SU-DHL-6 (cell line): ENCODE measurements at regions not wholly inside any gene's neighbourhood (a gene's known extent, or its start where the extent isn't known, plus 50 kb on each side); places are given as distances from the start of the nearest gene placed in this dataset.
A peak's percentile ranks its signal among the peaks of the same experiment; 100 is the strongest.

Source experiments
- H2AFZ ChIP-seq: fragments of 200-600 bp; sonication (generic); 2 replicates; pipeline ENCODE4 v1.6.1; 2014; ENCODE audit warnings: low read depth, mild to moderate bottlenecking, moderate library complexity, mixed read lengths, antibody characterized with exemption, low read length; ENCODE audit not compliant: severe bottlenecking
- H3F3A ChIP-seq: fragments of 200-600 bp; shearing (Covaris generic); 2 replicates; pipeline ENCODE4 v1.6.0; 2016; ENCODE audit warnings: antibody characterized with exemption, mild to moderate bottlenecking; ENCODE audit not compliant: insufficient read depth
- H3K27ac ChIP-seq: fragments of 200-600 bp; sonication (generic); 2 replicates; pipeline ENCODE4 v1.5.1; 2016; ENCODE audit warnings: low read depth, mild to moderate bottlenecking, low read length, moderate library complexity, mixed read lengths
- H3K27me3 ChIP-seq: fragments of 200-600 bp; sonication (generic), shearing (Covaris generic); 2 replicates; pipeline ENCODE4 v1.6.0; 2014; ENCODE audit warnings: mild to moderate bottlenecking, low read length
- H3K36me3 ChIP-seq: fragments of 200-600 bp; sonication (generic); 2 replicates; pipeline ENCODE4 v1.6.1; 2014; ENCODE audit warnings: mild to moderate bottlenecking, low read length, mixed read lengths
- H3K4me2 ChIP-seq: fragments of 300-600, 200-600 bp; shearing (Covaris generic), sonication (generic); 2 replicates; pipeline ENCODE4 v1.6.0; 2014; ENCODE audit warnings: low read length, low read depth, mild to moderate bottlenecking; ENCODE audit not compliant: poor library complexity, severe bottlenecking
- H3K4me3 ChIP-seq: fragments of 200-600 bp; sonication (generic); 2 replicates; pipeline ENCODE4 v1.5.1; 2014; ENCODE audit warnings: antibody characterized with exemption, low read length, mild to moderate bottlenecking, mixed read lengths; ENCODE audit not compliant: insufficient read depth, poor library complexity, severe bottlenecking
- H3K79me2 ChIP-seq: fragments of 200-600 bp; sonication (generic); 2 replicates; pipeline ENCODE4 v1.6.1; 2014; ENCODE audit warnings: mild to moderate bottlenecking, low read length, moderate library complexity; ENCODE audit not compliant: insufficient read depth
- H3K9ac ChIP-seq: fragments of 200-600 bp; sonication (generic); 2 replicates; pipeline ENCODE4 v1.7.0; 2014; ENCODE audit warnings: mild to moderate bottlenecking, low read length
- H3K9me2 ChIP-seq: fragments of 200-600 bp; sonication (generic); replicated peaks from 2 replicates; pipeline ENCODE4 v1.6.1; 2014; ENCODE audit warnings: low read length; ENCODE audit not compliant: insufficient read depth
- H3K9me3 ChIP-seq: fragments of 200-600 bp; sonication (generic); 2 replicates; pipeline ENCODE4 v1.6.1; 2014; ENCODE audit warnings: low read length, mixed read lengths; ENCODE audit not compliant: insufficient read depth
- H4K20me1 ChIP-seq: fragments of 200-600 bp; sonication (generic); 2 replicates; pipeline ENCODE4 v1.6.1; 2014; ENCODE audit warnings: low read depth, mild to moderate bottlenecking, antibody characterized with exemption, low read length, moderate library complexity, mixed read lengths
- CTCF ChIP-seq: fragments of 200-600 bp; sonication (generic); IDR thresholded peaks from one replicate; pipeline ENCODE4 v1.5.1; 2017; ENCODE audit warnings: antibody characterized with exemption, mild to moderate bottlenecking, low read length, moderate library complexity; ENCODE audit not compliant: insufficient read depth, poor library complexity, severe bottlenecking
- EZH2phosphoT487 ChIP-seq: fragments of 200-600 bp; sonication (generic), shearing (Covaris generic); conservative IDR thresholded peaks from 2 replicates; pipeline ENCODE4 v1.6.1; 2018; ENCODE audit warnings: mild to moderate bottlenecking, antibody characterized with exemption, low read length, moderate library complexity, mixed read lengths

- no peaks in the 10 kb centered on the region for H3K9me3 ChIP-seq
- H3K9ac ChIP-seq = no peak overlapping the region
- H3K36me3 ChIP-seq = no peaks in the 10 kb centered on the region
- H3K79me2 ChIP-seq = no peaks in the 10 kb centered on the region
- no peaks in the 10 kb centered on the region for H3K9me2 ChIP-seq
- H3K4me3 ChIP-seq = no peak overlapping the region
- H3K4me2 ChIP-seq = no peak overlapping the region
- H2AFZ ChIP-seq = no peak overlapping the region
- no peaks in the 10 kb centered on the region for H4K20me1 ChIP-seq
- no peaks in the 10 kb centered on the region for H3K27me3 ChIP-seq
- no peak for TF ChIP-seq EZH2phosphoT487
- TF ChIP-seq CTCF = no peak
- no peak overlapping the region for H3K27ac ChIP-seq
- H3F3A ChIP-seq = no peaks in the 10 kb centered on the region
These were observed 1772.8 kb upstream of the PCDH7 start for GRCh38 chr4:28947374-28947773.

- Histone ChIP-seq H4K20me1 (no peaks in the 10 kb centered on the region), H3K36me3 (no peaks in the 10 kb centered on the region), H3K27me3 (no peaks in the 10 kb centered on the region), H3F3A (no peaks in the 10 kb centered on the region), H2AFZ (peak overlapping the region; percentile 66), H3K4me2 (no peak overlapping the region), H3K27ac (no peak overlapping the region), H3K9ac (no peak overlapping the region), H3K9me2 (no peaks in the 10 kb centered on the region), H3K79me2 (no peaks in the 10 kb centered on the region), H3K9me3 (no peaks in the 10 kb centered on the region), H3K4me3 (no peak overlapping the region)
- TF ChIP-seq EZH2phosphoT487 (no peak), CTCF (no peak)
These were observed 1771.7 kb upstream of the PCDH7 start for GRCh38 chr4:28948501-28948900.

- no peaks in the 10 kb centered on the region for H3F3A ChIP-seq
- no peak overlapping the region for H3K27ac ChIP-seq
- no peak overlapping the region for H3K9ac ChIP-seq
- no peaks in the 10 kb centered on the region for H3K27me3 ChIP-seq
- H3K79me2 ChIP-seq = no peaks in the 10 kb centered on the region
- no peaks in the 10 kb centered on the region; the same call in 1 of the 2 replicates for H3K36me3 ChIP-seq
- H3K9me3 ChIP-seq = no peaks in the 10 kb centered on the region
- no peak overlapping the region for H3K4me3 ChIP-seq
- no peak for TF ChIP-seq EZH2phosphoT487
- TF ChIP-seq CTCF = no peak
- H3K9me2 ChIP-seq = no peaks in the 10 kb centered on the region
- no peak overlapping the region for H3K4me2 ChIP-seq
- H4K20me1 ChIP-seq = no peaks in the 10 kb centered on the region
- H2AFZ ChIP-seq = peak overlapping the region; percentile 16
These were observed 1753.2 kb upstream of the PCDH7 start for GRCh38 chr4:28966982-28967381.
